Caki2 (cell line): ENCODE measurements at regions not wholly inside any gene's neighbourhood (a gene's known extent, or its start where the extent isn't known, plus 50 kb on each side); places are given as distances from the start of the nearest gene placed in this dataset.

Experiments
- DNase-seq: peaks from one replicate; pipeline ENCODE4 v3.0.0-alpha.2; 2015; ENCODE audit warnings: low read depth
- in situ Hi-C: cut with HindIII; loops from 2 replicates; pipeline ENCODE4 v1.10.0; 2016; ENCODE audit warnings: low sequenced_read_pairs, low pct_unique_long_range_greater_than_20kb, mixed read lengths

- DNase-seq: no peak
- in situ Hi-C loops: no loop called here
Observed at GRCh38 chr3:76131396-76132153, 346.2 kb upstream of the ZNF717 start.

DNA sequence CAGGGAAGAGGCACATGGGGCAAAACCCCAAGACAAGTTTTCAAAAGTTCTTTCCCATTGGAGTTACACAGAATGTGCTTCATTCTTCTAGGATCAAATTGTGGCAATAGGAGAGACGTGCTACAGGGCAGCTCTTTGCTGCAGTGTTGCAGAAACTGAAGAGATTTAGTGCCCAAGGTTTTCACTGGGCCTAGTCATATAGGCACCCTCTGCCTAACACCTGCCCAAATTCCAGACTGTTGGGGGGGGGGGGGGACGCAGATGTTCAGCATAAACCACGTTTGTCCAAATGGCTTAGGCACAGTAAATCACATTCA is 346.8 kb upstream of the ZNF717 start:
- in situ Hi-C loops: no loop called here
- DNase-seq: no peak

DNA sequence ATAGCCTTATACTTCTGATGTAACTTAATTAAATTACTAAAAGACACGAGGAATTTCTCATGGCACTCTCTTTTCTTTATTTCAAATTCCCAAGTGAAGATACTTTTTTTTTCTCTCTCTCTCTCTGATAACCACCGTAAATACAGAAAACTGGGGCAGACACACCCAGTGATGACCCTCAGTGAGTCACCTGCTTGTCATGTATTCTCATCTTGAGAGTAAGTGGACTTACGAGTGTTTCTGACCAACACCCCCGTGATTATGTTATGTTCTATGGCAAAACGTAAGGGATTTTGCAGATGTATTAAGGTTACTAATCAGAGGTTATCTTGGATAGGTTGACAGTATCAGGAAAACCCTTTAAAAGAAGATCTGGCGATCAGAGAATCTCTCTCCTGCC is 348.8 kb upstream of the ZNF717 start:
- in situ Hi-C loops: no loop called here
- peak; percentile 31 for DNase-seq

DNA sequence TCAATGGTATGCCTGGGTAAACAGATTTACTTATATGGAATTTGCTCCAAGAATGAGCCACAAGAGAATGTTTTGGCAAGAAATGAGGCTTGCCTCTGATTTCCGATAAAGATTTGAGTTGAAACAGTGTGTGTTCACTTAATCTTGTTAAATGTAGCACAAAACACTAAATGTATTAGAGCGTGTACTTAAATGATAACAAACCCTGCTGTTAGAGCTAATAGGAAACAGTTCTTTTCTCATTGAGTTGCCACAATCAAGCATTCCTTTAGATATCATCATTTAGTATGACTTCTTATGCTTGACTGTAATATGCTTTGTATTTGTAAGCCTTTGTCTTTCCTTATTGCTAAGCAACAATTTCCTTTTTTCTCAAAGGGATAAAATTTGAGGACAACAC is 353.6 kb upstream of the ZNF717 start:
- in situ Hi-C loops: no loop called here
- DNase-seq: no peak

- in situ Hi-C loops: no loop called here
- no peak for DNase-seq
Observed at GRCh38 chr3:76147846-76148245, 362.5 kb upstream of the ZNF717 start.

DNA sequence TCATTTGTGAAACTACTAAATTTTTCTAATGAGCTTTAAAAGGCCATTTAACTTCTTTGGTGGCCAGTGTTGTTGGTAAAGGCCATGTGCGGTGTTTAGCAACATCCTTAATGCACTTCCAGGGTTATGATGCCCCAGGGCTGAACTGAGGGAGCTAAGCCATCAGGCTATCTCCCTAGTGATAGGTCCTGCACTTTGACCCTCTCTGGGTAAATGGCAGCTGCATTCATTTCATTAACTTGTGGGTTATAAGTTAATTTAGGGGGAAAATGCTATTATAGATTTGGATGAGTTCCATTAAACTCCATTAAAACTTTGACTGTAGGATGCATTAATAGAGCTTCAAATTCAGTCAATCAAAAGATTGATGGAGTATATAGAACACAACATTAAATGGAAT is 366.7 kb upstream of the ZNF717 start:
- in situ Hi-C loops: no loop called here
- no peak for DNase-seq

- in situ Hi-C loops: no loop called here
Observed at GRCh38 chr3:76161856-76162255, 376.5 kb upstream of the ZNF717 start.

GRCh38 chr3:76171647-76172046 is 386.3 kb upstream of the ZNF717 start:
- in situ Hi-C loops: no loop called here
- DNase-seq: no peak

More at GRCh38 chr3:76161856-76162255, 376.5 kb upstream of the ZNF717 start:
- DNase-seq: no peak

GRCh38 chr3:76177610-76178009 is 392.3 kb upstream of the ZNF717 start:
- in situ Hi-C loops: no loop called here
- no peak for DNase-seq

DNA sequence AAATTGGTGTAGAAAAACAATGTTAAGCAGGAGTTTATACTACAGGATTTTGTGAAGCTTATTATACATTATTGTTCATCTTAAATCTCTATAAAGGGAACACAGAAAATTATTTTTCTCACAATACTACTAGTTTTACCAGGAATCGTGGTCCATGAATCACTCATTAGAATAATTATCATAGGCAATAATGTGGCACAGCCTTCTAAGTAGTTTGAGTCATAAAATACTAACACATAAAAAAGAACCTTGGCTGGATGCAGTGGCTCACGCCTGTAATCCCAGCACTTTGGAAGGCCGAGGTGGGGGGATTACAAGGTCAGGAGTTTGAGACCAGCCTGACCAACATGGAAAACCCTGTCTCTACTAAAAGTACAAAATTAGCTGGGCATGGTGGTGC is 393.1 kb upstream of the ZNF717 start:
- in situ Hi-C loops: no loop called here
- no peak for DNase-seq

DNA sequence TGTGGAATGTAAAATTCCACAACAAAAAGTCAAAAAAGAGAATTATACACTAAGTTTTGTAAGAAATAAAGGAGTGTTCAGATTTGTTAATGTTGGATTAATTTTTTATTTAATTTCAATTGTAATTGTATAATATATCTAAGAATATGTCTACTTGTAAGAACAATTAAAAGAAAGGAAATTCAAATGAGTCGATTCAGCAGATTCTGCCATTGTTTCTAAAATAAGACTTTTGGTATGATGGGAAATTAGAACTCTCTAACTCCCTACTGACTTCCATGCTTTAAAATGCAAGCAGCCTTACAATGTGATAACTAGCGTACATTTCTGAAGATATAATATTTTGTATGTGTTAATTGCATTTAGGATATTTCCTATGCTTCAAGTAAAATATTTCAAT is 395.9 kb upstream of the ZNF717 start:
- in situ Hi-C loops: no loop called here
- no peak for DNase-seq

GRCh38 chr3:76198086-76198485 is 412.7 kb upstream of the ZNF717 start:
- no peak for DNase-seq
- in situ Hi-C loops: no loop called here

GRCh38 chr3:76199382-76199781 is 414.0 kb upstream of the ZNF717 start:
- in situ Hi-C loops: no loop called here

DNA sequence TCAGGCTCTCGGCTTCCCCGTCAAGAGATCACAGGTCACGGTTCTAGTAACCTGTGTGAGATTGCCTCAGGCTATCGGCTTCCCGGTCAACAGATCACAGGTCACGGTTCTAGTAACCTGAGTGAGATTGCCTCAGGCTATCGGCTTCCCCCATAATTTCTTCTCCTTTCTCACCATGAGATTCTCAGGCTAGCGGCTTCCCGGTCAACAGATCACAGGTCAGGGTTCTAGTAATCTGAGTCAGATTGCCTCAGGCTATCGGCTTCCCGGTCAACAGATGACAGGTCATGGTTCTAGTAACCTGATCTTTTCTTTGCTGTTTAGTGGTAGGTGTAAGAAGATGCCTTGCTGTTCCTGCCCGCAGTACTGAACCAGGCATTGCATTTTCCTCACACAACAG is 418.2 kb upstream of the ZNF717 start:
- in situ Hi-C loops: no loop called here
- DNase-seq: no peak

More at GRCh38 chr3:76199382-76199781, 414.0 kb upstream of the ZNF717 start:
- no peak for DNase-seq

- no peak for DNase-seq
- in situ Hi-C loops: no loop called here
Observed at GRCh38 chr3:76206346-76206745, 421.0 kb upstream of the ZNF717 start.

DNA sequence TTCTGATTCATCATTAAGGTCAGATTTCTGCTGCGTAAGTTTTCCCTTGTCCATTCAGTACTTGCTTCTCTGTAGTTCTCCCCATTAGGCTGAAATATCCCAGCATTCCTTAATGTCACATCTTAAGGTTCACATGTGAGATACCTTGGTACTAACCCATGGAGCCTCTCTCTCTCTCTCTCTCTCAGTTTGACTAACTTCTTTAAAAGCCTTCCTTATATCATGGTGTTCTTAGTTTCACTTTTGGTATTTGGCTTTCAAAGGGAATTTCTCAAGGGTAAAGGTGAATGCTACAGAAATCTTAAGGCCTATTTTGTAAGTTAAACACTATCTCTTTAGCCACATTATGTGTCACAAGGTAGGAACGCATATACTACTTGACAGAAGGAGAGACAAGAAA is 427.3 kb upstream of the ZNF717 start:
- in situ Hi-C loops: no loop called here
- DNase-seq: no peak

DNA sequence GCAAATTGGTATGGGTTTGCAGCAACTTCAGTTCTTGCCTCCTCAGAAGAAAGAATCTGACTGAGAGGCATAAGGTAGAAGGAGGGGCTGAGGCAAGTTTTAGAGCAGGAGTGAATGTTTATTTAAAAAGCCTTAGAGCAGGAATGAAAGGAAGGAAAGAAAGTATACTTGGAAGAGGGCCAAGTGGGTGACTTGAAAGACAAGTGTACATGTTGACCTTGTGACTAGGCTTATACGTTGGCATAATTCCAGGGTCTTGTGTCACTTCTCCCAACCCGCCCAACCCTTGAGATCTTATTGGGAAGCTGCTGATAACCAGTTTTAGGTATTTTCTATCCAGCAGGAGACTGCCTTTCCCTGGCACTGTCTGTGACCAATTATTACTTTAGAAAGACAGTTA is 436.9 kb upstream of the ZNF717 start:
- in situ Hi-C loops: no loop called here
- peak; percentile 58 for DNase-seq

DNA sequence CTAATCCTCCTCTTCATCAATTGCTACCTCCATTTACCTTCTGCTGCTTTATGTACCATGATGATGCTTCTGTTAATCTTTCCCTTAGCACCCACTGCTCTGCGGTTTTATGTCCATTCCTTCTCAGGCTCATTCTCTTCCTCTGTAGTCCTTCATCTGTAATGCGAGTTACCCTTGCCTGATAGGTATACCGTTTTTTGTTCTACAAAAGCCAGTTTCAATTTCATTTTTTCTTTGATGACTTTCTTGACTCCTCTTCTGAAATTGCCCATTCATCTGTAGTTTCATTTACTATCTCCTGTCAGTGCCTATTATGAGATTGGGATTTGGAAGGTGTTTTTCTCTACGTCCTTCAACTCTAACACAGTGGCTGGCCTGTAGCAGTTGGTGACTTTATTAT is 445.9 kb upstream of the ZNF717 start:
- no peak for DNase-seq
- in situ Hi-C loops: no loop called here

GRCh38 chr3:76242886-76243753 is 457.8 kb upstream of the ZNF717 start:
- in situ Hi-C loops: no loop called here

DNA sequence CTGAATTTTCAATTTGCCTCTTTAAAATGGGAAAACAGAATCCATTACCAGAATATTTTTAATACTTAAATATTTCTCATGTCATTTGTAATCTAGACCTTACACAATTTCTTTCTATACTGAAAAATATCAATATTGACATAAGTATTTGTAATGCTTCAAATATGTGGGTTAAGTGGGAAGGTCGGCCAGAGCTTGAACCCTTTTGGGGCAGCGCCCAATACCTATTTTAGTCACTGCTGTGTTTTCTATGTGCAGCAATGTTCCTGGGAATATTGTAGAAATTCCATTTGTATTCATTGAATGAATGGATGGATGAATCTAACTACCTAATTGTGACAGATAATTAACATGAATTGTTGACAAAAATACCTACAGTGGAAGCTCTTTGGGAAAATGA is 459.7 kb upstream of the ZNF717 start:
- DNase-seq: no peak
- in situ Hi-C loops: no loop called here

More at GRCh38 chr3:76242886-76243753, 457.8 kb upstream of the ZNF717 start:
- no peak for DNase-seq
